WTC11 (cell line): ENCODE measurements at regions not wholly inside any gene's neighbourhood (a gene's known extent, or its start where the extent isn't known, plus 50 kb on each side); places are given as distances from the start of the nearest gene placed in this dataset.
"Not testable (repeated sequence)": the region's sequence is repeated elsewhere in the genome, so short reads cannot be mapped to it uniquely, and the experiment has no call there.

Experiments used
- ATAC-seq: fragments of 200-7000 bp; cut with Tn5 transposase; 2 replicates; pipeline ENCODE4 v1.10.0; 2021; ENCODE audit warnings: mild to moderate bottlenecking, moderate library complexity
- CTCF ChIA-PET: fragments of 300-600 bp; sonication (Branson Sonifier 250); formaldehyde crosslinking; loops from one replicate; lab custom pipeline; 2021; ENCODE audit warnings: antibody characterized with exemption; lab: Charles Lee
- POLR2A ChIA-PET: fragments of 350-600 bp; sonication (Branson Sonifier 250); formaldehyde crosslinking; loops from one replicate; lab custom pipeline; 2021; ENCODE audit warnings: antibody characterized with exemption; lab: Charles Lee
- DNase-seq: peaks from one replicate; pipeline ENCODE4 v3.0.0; 2021; ENCODE audit warnings: low spot score
- H3K27ac Mint-ChIP-seq: 2 replicates; pipeline ENCODE4 v1.8.0; 2021; ENCODE audit warnings: mixed read lengths
- H3K27me3 Mint-ChIP-seq: 2 replicates; pipeline ENCODE4 v1.8.0; 2021; ENCODE audit warnings: low read depth, mild to moderate bottlenecking, moderate library complexity, mixed read lengths
- H3K36me3 Mint-ChIP-seq: 2 replicates; pipeline ENCODE4 v1.8.0; 2021; ENCODE audit warnings: mixed read lengths
- H3K4me1 Mint-ChIP-seq: 2 replicates; pipeline ENCODE4 v1.8.0; 2022; ENCODE audit warnings: mixed read lengths
- H3K4me3 Mint-ChIP-seq: 2 replicates; pipeline ENCODE4 v1.8.0; 2021; ENCODE audit warnings: mild to moderate bottlenecking, moderate library complexity, mixed read lengths
- H3K9me3 Mint-ChIP-seq: 2 replicates; pipeline ENCODE4 v1.8.0; 2021; ENCODE audit warnings: mixed read lengths
- ATF2 ChIP-seq: sonication (generic); formaldehyde crosslinking; IDR thresholded peaks from 2 replicates; pipeline ENCODE4 v1.8.1; 2022; ENCODE audit warnings: low read depth, missing genetic modification reagents, borderline replicate concordance
- CBFB ChIP-seq: sonication (generic); formaldehyde crosslinking; IDR thresholded peaks from 2 replicates; pipeline ENCODE4 v1.8.1; 2022; ENCODE audit warnings: mild to moderate bottlenecking, low read depth, missing genetic modification reagents
- EMX1 ChIP-seq: fragments of 250-450 bp; sonication (Bioruptor Pico); IDR thresholded peaks from 2 replicates; pipeline ENCODE4 v1.8.0; 2021; ENCODE audit warnings: mild to moderate bottlenecking
- FOXJ3 ChIP-seq: sonication (generic); formaldehyde crosslinking; IDR thresholded peaks from 2 replicates; pipeline ENCODE4 v1.9.0; 2021; ENCODE audit warnings: missing genetic modification reagents, mild to moderate bottlenecking, borderline replicate concordance
- KAT7 ChIP-seq: sonication (generic); formaldehyde crosslinking; IDR thresholded peaks from 2 replicates; pipeline ENCODE4 v1.8.1; 2023; ENCODE audit warnings: missing genetic modification reagents, mild to moderate bottlenecking, borderline replicate concordance
- PRDM15 ChIP-seq: sonication (generic); formaldehyde crosslinking; IDR thresholded peaks from 2 replicates; pipeline ENCODE4 v1.8.0; 2022; ENCODE audit warnings: missing genetic modification reagents
- RELA ChIP-seq: sonication (generic); formaldehyde crosslinking; IDR thresholded peaks from 2 replicates; pipeline ENCODE4 v1.8.1; 2022; ENCODE audit warnings: missing genetic modification reagents, mild to moderate bottlenecking, borderline replicate concordance
- SOX15 ChIP-seq: fragments of 250-450 bp; sonication (Bioruptor Pico); IDR thresholded peaks from 2 replicates; pipeline ENCODE4 v1.9.0; 2021; ENCODE audit warnings: mild to moderate bottlenecking
- TCF7 ChIP-seq: sonication (generic); formaldehyde crosslinking; IDR thresholded peaks from 2 replicates; pipeline ENCODE4 v1.8.0; 2022; ENCODE audit warnings: mild to moderate bottlenecking, low read depth, missing genetic modification reagents, moderate library complexity
- ZNF396 ChIP-seq: fragments of 250-450 bp; sonication (Bioruptor Pico); IDR thresholded peaks from 2 replicates; pipeline ENCODE4 v1.8.0; 2021; ENCODE audit warnings: mild to moderate bottlenecking, moderate library complexity, borderline replicate concordance
- ZSCAN18 ChIP-seq: fragments of 250-450 bp; sonication (Bioruptor Pico); IDR thresholded peaks from 2 replicates; pipeline ENCODE4 v2.1.2; 2022; ENCODE audit warnings: mild to moderate bottlenecking, moderate library complexity

- Mint-ChIP-seq H3K4me1 (peaks cover 15% of the 10 kb centered on the region), H3K4me3 (no peak overlapping the region), H3K27me3 (no peaks in the 10 kb centered on the region), H3K27ac (no peak overlapping the region), H3K9me3 (peaks cover 32% of the 10 kb centered on the region), H3K36me3 (peaks cover 33% of the 10 kb centered on the region)
- DNase-seq = no peak
- no peak for ATAC-seq
- TF ChIP-seq ZNF396 (CRISPR knock-in tag) = no peak
- no peak for TF ChIP-seq SOX15 (CRISPR knock-in tag)
- ChIA-PET CTCF (interaction anchor here (1.2 to 1.5 kb wide), 2 partner anchors 17 to 287 kb away, joined by 3 to 4 read pairs; partner anchors contain the start of gene NOL4), POLR2A (no interaction called here)
These were observed 198.2 kb upstream of the DTNA start for GRCh38 chr18:34511879-34512278.

- no peak overlapping the region for H3K27ac Mint-ChIP-seq
- TF ChIP-seq CBFB (CRISPR knock-in tag) (no peak), EMX1 (no peak), FOXJ3 (CRISPR knock-in tag) (no peak), KAT7 (CRISPR knock-in tag) (no peak), PRDM15 (CRISPR knock-in tag) (no peak), RELA (CRISPR knock-in tag) (no peak)
- TF ChIP-seq, all 79 proteins: peak for 0
- ChIA-PET POLR2A (no interaction called here), CTCF (no interaction called here)
- no peak for ATAC-seq
- DNase-seq = no peak
- Mint-ChIP-seq H3K4me1 (peaks cover 15% of the 10 kb centered on the region), H3K9me3 (peaks cover 39% of the 10 kb centered on the region), H3K36me3 (peaks cover 36% of the 10 kb centered on the region), H3K4me3 (no peak overlapping the region), H3K27me3 (no peaks in the 10 kb centered on the region)
These were observed 195.9 kb upstream of the DTNA start for GRCh38 chr18:34514238-34514637.

GRCh38 chr18:34514957-34515356 lies 195.1 kb upstream of the DTNA start:
- H3K4me3 Mint-ChIP-seq = no peak overlapping the region
- H3K9me3 Mint-ChIP-seq = peaks cover 39% of the 10 kb centered on the region
- no peak for ATAC-seq
- TF ChIP-seq ATF2 (CRISPR knock-in tag) (no peak), ZSCAN18 (CRISPR knock-in tag) (no peak), TCF7 (CRISPR knock-in tag) (no peak)
- TF ChIP-seq, all 79 proteins: peak for 0
- ChIA-PET POLR2A (no interaction called here), CTCF (no interaction called here)
- DNase-seq = no peak
- H3K4me1 Mint-ChIP-seq = peaks cover 15% of the 10 kb centered on the region
- H3K27ac Mint-ChIP-seq = no peak overlapping the region
- H3K27me3 Mint-ChIP-seq = no peaks in the 10 kb centered on the region
- H3K36me3 Mint-ChIP-seq = peaks cover 36% of the 10 kb centered on the region

- POLR2A ChIA-PET, H3K27ac Mint-ChIP-seq, CTCF ChIA-PET, ATAC-seq, H3K27me3 Mint-ChIP-seq, H3K4me3 Mint-ChIP-seq, H3K4me1 Mint-ChIP-seq: not testable (repeated sequence)
- Mint-ChIP-seq H3K36me3 (peaks cover 36% of the 10 kb centered on the region), H3K9me3 (peaks cover 39% of the 10 kb centered on the region)
- DNase-seq = peak; percentile 22
These were observed 193.7 kb upstream of the DTNA start for GRCh38 chr18:34516355-34516754.

- H3K4me3 Mint-ChIP-seq, CTCF ChIA-PET, H3K27ac Mint-ChIP-seq, H3K4me1 Mint-ChIP-seq, DNase-seq, H3K27me3 Mint-ChIP-seq, POLR2A ChIA-PET, ATAC-seq: not testable (repeated sequence)
- Mint-ChIP-seq H3K9me3 (peaks cover 39% of the 10 kb centered on the region), H3K36me3 (peaks cover 36% of the 10 kb centered on the region)
These were observed 193.1 kb upstream of the DTNA start for GRCh38 chr18:34516996-34517395.
